ENCODE measurements at regions not wholly inside any gene's neighbourhood (a gene's known extent, or its start where the extent isn't known, plus 50 kb on each side); places are given as distances from the start of the nearest gene placed in this dataset.

- no peaks in the 10 kb centered on the region for H3K9me3 ChIP-seq (ENCODE audit: control insufficient read depth, low read depth, low read length)
- H4K20me1 ChIP-seq (ENCODE audit: control insufficient read depth, extremely low read depth, insufficient read depth, low read length), result no peaks in the 10 kb centered on the region
- TF ChIP-seq CTCF (optimal IDR thresholded peaks at IDR 0.05 in 1 of 3, IDR thresholded peaks at IDR 0.05 in 1 of 3, conservative IDR thresholded peaks at IDR 0.05 in 1 of 3; ENCODE audit: extremely low read depth in 1 of 3, insufficient read depth in 2 of 3, low read length in 3 of 3) (no peak), EZH2 (IDR thresholded peaks at IDR 0.05; ENCODE audit: low read length) (no peak)
- H3K4me1 ChIP-seq (ENCODE audit: control insufficient read depth, extremely low read depth, insufficient read depth, low read length), result peaks cover 8% of the 10 kb centered on the region
- no peaks in the 10 kb centered on the region for H3K79me2 ChIP-seq (ENCODE audit: control insufficient read depth, insufficient read depth, low read length)
- no peaks in the 10 kb centered on the region for H3K36me3 ChIP-seq (ENCODE audit: control insufficient read depth in 2 of 2, extremely low read depth in 1 of 2, insufficient read depth in 2 of 2, low read length in 2 of 2)
- no peak for DNase-seq (ENCODE audit: low read depth, low spot score)
- no peak overlapping the region for H3K27ac ChIP-seq (ENCODE audit: control insufficient read depth, insufficient read depth, low read length)
- no peak overlapping the region for H3K4me3 ChIP-seq (ENCODE audit: control insufficient read depth in 2 of 3, extremely low read depth in 1 of 3, insufficient read depth in 2 of 3, low read depth in 1 of 3, low read length in 3 of 3)
- H3K4me2 ChIP-seq (ENCODE audit: control insufficient read depth, extremely low read depth, insufficient read depth, low read depth, low read length), result no peak overlapping the region
- no peak overlapping the region for H2AFZ ChIP-seq (ENCODE audit: control insufficient read depth, low read length)
- H3K9ac ChIP-seq (ENCODE audit: control insufficient read depth, extremely low read depth, insufficient read depth, low read length), result no peak overlapping the region
- FAIRE-seq, result no peak
- dilution Hi-C loops (cut with MboI; ENCODE audit: extremely low pct_ligation_motif_present, low sequenced_read_pairs), result no loop called here
- H3K27me3 ChIP-seq (ENCODE audit: control insufficient read depth, extremely low read depth, insufficient read depth, low read length), result no peaks in the 10 kb centered on the region
- H3K9me1 ChIP-seq (ENCODE audit: control insufficient read depth, extremely low read depth, insufficient read depth, low read length), result no peaks in the 10 kb centered on the region
These were observed 66.1 kb upstream of the NOX3 start for GRCh38 chr6:155521719-155522118.

GRCh38 chr6:155520078-155520477, 64.4 kb upstream of the NOX3 start:
- no peaks in the 10 kb centered on the region for H3K79me2 ChIP-seq (ENCODE audit: control insufficient read depth, insufficient read depth, low read length)
- H2AFZ ChIP-seq (ENCODE audit: control insufficient read depth, low read length), result no peak overlapping the region
- H3K4me1 ChIP-seq (ENCODE audit: control insufficient read depth, extremely low read depth, insufficient read depth, low read length), result peaks cover 8% of the 10 kb centered on the region
- DNase-seq (ENCODE audit: low read depth, low spot score) (no peak), FAIRE-seq (no peak)
- no peaks in the 10 kb centered on the region for H3K27me3 ChIP-seq (ENCODE audit: control insufficient read depth, extremely low read depth, insufficient read depth, low read length)
- H3K9me3 ChIP-seq (ENCODE audit: control insufficient read depth, low read depth, low read length), result no peaks in the 10 kb centered on the region
- TF ChIP-seq CTCF (optimal IDR thresholded peaks at IDR 0.05 in 1 of 3, IDR thresholded peaks at IDR 0.05 in 1 of 3, conservative IDR thresholded peaks at IDR 0.05 in 1 of 3; ENCODE audit: extremely low read depth in 1 of 3, insufficient read depth in 2 of 3, low read length in 3 of 3), result no peak
- no peak for TF ChIP-seq EZH2 (IDR thresholded peaks at IDR 0.05; ENCODE audit: low read length)
- H4K20me1 ChIP-seq (ENCODE audit: control insufficient read depth, extremely low read depth, insufficient read depth, low read length), result no peaks in the 10 kb centered on the region
- H3K4me3 ChIP-seq (ENCODE audit: control insufficient read depth in 2 of 3, extremely low read depth in 1 of 3, insufficient read depth in 2 of 3, low read depth in 1 of 3, low read length in 3 of 3), result no peak overlapping the region
- H3K36me3 ChIP-seq (ENCODE audit: control insufficient read depth in 2 of 2, extremely low read depth in 1 of 2, insufficient read depth in 2 of 2, low read length in 2 of 2), result no peaks in the 10 kb centered on the region
- no peak overlapping the region for H3K4me2 ChIP-seq (ENCODE audit: control insufficient read depth, extremely low read depth, insufficient read depth, low read depth, low read length)
- no peak overlapping the region for H3K9ac ChIP-seq (ENCODE audit: control insufficient read depth, extremely low read depth, insufficient read depth, low read length)
- dilution Hi-C loops (cut with MboI; ENCODE audit: extremely low pct_ligation_motif_present, low sequenced_read_pairs), result no loop called here
- H3K27ac ChIP-seq (ENCODE audit: control insufficient read depth, insufficient read depth, low read length), result no peak overlapping the region
- no peaks in the 10 kb centered on the region for H3K9me1 ChIP-seq (ENCODE audit: control insufficient read depth, extremely low read depth, insufficient read depth, low read length)

All from keratinocyte (primary cell).